Dermis microvascular lymphatic vessel endothelial cell (primary cell): ENCODE measurements at regions not wholly inside any gene's neighbourhood (a gene's known extent, or its start where the extent isn't known, plus 50 kb on each side); places are given as distances from the start of the nearest gene placed in this dataset.

Source experiments
- DNase-seq, 2 donors: peaks; one replicate each; pipeline versions ENCODE4 v3.0.0 to v3.0.0-alpha.2; 2010; ENCODE audit warnings: low read depth in 2 of 2

DNA sequence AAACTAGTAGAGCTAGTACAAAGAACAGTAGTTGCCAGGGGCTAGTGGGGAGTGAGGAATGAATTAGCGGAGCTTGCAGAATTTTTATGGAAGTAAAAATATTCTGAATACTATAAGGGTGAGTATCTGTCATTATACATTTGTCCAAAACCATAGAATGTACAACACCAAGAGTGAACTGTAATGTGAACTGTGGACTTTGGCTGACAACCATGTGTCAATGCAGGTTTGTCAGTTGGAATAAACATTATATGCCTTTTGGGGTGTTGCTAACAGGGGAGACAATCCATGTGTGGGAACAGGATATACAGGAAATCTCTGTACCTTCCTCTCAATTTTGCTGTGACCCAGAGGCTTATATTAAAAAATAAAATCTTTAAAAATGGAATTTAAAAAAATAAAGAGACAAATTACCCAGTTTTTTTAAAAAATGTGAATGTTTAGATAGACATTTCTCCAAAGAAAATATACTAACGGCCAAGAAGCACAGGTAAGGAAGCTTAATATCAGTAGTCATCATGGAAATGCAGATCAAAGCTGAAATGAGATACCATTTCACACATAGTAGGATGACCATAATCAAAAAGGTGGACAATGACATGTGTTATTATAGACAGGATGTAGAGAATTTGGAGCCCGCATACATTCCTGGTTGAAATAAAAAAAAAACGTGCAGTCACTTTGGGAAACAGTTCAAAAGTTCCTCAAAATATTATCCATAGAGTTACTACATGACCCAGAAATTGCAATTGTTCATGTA is 899.8 kb downstream of the RAB28 start:
- DNase-seq, result peak; percentile 62 to 73

DNA sequence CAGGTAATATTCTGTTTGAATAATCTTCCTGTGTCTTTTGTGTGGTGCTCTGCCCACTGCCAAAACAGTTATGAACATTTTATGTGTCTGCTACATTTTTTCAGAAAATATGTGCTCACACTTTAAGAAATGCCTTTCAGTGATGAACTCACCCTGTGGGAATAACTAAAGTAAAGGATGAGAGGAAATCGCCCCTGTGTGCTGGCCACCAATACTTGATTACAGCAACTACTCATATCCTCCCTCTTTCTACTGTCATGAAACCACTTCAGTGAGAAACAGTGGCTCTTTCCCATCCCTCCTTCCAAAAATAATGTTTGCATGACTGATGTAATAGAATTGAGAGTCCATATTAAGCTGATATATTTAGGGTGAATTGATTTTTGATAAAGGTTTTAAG is 900.9 kb downstream of the RAB28 start:
- peak; percentile 45 to 70 for DNase-seq

DNA sequence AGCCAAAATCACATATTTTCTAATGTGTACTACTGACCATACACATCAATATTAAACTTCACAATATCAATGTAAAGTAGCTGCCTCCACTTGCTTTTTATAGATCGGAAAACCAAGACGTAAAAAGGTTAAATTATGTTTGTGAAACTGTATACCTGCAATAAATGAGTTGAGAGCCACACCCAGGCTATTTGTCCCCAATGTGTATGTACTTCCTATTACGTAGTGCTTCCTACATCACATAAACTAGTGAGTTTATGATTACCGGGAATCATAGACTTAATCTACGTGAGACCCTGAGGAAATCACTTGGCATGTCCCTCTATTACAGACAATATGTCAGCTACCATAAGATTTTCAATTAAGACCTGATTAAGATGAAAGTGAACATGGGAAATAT is 903.4 kb downstream of the RAB28 start:
- DNase-seq, result no peak

DNA sequence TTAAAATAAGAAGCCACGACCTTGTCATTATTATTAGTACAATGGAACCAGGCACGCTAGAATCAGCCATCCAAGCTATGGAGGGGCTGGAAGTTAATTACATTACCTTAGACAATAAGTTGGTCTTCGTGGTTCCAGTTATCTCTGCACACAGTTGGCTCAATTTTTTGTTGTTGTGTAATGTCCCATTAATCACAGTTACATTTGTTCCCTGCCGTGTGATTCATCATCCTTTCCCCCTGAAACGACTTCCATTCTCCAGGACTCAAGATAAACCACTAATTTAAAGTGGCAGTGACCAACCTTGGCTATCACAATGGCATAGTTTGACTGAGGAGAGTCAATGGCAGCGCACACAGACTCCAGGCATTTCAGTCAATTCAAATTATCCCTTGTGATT is 905.0 kb downstream of the RAB28 start:
- peak; percentile 51 to 55 for DNase-seq

DNA sequence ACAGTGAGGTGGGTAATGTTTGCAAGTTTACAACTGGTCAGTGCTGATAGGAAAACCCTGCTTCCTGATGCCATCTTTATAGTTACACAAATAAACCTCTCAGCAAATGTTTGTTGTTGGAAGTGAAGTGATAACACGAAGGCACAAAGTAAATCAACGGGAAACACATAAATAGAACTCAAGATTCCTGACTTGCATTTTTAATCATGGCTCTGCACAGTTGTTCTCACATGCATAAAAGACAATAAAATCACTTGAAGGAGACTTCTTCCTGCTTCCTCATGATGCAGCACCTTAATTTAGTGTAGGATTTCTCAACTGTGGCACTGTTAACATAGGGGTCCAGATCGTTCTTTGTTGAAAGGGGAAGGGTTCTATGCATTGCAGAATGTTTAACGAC is 907.7 kb downstream of the RAB28 start:
- peak in 1 of 2 donors; percentile 3 for DNase-seq

DNA sequence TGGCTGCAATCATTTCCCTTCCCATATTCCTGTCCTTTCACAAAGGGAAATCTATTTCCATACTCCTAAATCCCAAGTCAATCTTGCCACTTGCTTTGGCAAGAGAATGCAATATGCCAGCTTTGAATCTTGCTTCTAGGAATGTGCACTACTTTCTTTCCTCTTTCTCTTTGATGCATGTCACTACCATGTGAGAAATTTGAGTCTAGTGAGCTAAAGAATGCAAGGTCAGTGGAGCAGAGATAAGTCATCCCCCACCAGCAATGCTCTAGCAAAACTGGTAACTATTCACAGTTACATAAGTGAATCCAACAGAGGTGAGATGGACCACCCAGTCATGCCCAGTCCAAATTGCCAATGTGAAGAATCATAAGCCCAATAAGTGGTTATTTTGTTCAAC is 910.4 kb downstream of the RAB28 start:
- no peak for DNase-seq

DNA sequence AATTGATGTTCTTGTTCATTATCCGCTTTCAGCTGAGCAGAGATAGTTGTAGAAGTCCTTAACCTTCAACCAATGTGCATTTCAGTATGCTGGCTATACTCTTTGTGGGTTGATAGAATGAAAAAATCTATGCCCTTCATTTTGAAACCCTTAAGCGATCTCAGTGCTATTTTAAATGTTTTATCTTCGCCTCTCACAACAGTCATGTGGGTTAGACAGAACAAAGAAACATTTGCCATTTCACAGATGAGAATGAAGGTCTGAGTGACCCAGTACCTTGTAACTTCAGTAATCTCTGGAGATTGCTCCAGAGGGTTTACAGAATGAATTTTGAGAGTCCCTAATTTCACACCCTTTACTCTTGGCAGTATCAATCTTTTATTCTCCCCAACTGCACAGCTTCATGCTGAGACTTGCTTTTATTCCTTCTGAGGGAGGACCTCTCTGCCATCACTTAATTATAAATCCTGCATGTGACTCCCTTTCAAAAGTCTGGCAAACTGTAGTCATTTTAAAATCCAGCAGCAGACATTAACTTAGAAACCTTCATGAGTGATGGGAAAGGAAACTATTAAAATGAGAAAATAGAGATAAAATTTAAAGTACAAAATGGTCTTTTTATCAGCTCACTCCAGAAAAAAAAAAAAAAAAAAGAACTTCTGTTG is 921.5 kb downstream of the RAB28 start:
- DNase-seq, result no peak

DNA sequence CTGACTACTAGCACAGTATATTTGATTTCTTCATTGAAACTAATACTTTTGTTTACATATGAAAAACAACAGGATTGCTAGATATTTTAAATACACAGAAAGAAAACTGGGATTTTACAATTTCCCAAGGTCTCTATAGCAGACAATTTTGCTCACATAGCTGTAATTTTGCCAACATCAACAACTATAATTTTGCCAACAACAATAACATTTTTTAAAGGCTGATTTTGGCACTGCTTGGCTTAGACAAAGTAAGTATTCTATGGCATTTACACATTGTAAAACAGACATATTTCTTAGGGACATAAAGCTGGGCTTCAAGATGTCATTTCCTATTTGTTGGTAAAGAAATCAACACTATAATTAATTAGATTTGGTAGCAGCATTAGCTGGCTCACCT is 922.1 kb downstream of the RAB28 start:
- peak; percentile 42 to 63 for DNase-seq

DNA sequence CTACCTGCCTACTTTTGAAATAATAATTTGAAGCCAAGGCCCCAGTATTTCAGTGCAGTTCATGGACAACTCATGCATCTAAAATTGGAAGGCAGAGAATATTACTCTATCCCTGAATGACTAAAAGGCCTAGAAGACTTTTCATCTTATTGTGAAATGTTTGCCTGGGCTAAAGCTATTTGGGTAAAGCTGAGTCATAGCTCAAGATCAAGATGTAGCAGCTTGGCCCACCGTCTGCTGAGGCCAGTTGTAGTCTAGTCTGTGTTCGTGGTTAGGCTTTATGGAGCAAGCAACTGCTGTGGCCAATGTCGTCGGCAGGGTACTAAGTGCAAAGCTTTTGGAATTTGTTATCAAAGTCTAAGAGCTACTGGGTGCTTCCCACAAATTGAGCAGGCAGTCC is 929.1 kb downstream of the RAB28 start:
- DNase-seq, result no peak

DNA sequence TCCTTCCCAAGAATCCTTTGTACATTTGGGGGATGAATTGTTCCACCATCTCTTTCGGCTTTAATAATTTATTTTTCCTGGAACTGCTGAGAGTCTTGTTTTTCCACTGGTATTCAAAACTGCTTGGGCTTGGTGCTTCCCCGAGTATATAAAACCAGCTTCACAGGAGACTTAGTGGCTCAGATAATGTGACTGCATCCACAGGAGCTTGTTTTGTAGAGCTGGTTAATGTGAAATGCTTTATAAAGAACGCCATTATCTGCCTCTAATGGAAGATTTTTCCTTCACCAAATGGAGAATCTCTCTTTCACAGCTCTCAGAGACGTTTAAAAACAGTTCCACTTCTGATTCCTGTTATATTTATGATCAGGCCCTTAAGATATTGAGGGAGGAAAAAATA is 935.5 kb downstream of the RAB28 start:
- no peak for DNase-seq

DNA sequence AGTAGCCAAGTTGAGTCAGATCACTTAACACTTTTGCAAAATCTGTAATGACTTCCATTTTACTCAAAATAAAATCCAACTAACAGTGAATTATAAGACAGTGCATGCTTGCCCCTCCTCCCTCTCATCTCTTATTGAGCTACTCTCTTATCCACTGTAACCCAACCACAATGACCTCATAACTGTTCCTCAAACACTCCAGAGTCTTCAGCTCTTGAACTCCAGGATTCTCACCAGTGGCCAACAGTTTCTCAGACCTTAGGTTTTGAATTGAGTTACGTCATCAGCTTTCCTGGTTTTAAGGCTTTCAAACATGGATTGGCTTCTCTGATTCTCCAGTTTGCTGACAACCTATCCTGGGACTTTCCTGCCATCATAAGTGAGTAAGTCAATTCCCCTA is 938.3 kb downstream of the RAB28 start:
- DNase-seq, result no peak

DNA sequence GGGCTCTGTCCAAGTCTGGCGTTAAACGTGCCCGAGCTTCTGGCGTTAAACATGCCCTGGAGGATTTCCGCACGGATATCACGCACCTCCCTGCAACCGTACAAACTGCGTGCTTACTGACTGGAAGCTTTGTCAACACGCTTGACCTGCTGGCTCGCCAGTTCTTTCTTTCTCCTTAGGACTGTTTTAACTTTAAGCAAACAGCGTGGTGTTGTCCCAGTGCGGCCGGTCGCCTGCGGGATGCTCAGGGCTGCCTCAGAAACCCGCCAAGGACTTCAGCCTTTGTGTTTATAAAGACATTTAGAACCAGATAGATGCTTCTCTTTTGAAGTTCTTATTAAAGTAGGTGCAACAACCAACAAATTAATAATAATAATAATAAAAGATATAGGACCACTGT is 946.0 kb downstream of the RAB28 start:
- no peak for DNase-seq

DNA sequence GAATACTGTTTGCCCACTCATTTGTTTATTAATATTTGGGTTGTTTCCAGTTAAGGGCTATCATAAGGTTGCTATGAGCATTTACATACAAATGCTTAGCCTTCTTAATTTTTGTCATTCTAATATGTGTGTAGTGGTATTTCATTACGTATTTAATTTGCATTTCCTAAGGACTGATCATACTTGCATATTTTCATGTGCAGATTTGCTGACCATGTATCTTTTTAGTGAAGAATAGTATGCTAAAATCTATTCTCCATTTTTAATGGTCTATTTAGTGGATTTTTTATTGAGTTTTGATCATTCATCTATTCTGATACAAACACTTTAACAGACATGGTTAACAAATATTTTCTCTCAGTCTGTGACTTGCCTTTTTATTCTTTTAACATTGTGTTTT is 949.5 kb downstream of the RAB28 start:
- no peak for DNase-seq

DNA sequence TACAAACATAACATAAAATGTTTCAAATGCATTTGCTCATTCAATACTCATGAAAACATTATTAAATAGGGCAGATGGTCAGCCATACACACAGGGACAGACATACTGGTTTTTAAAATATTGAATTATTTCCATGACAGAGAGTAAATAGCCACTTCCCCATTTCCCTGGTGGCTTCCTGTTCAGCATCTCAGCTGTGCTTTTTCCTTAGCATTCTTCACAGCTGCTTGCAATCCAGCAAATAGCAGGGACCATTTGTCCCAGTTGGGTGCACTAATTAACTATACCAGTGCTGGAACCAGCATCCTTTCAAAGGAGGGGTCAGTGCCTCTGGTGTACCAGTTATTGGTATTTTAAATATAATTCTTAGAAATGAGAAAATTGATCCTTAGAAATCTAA is 964.7 kb downstream of the RAB28 start:
- DNase-seq, result no peak

DNA sequence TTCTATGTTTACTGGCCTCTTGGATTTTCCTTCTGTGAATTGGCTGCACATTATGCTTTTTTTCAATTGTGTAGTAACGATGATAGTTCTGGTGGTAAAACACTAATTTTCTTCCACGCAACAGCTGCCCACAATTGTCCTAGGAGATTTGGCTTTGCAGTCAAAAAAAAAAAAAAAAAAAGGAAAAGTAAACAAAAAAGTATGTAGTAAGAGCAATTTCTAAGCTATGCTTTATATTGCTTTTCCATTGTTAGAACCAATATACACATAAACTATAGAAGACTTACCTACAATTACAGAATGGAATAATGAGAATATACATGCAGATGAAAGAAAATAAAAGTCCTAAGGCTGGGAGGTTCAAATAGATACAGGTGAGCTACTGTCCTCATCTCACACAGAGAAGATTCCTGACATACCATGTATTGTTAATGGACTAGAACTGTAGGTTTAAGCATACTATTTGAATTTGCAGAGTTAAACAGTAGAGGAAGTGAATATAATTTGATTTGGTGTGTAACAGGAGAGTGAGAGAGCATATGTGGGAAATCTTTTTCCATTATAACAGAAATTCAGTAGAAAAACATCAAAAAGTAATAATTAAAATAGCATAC is 976.2 kb downstream of the RAB28 start:
- DNase-seq, result no peak

DNA sequence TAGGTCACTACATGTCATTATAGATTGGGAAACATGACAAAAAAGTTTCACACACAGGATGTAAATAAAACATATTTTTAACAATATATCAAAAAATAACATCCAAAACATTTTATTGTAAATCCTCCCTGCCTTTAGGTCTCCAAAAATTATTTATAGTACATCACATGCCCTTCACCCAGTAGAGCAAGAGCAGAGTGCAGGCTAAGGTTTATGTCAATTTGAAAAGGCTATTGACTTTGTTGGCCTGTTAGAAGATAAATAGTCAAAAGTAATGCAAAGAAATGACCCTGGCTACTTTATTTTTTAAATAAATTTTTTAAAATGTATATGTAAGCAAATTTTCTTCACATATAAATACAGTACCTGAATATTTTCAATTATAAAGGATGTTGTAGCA is 983.7 kb downstream of the RAB28 start:
- DNase-seq, result no peak

DNA sequence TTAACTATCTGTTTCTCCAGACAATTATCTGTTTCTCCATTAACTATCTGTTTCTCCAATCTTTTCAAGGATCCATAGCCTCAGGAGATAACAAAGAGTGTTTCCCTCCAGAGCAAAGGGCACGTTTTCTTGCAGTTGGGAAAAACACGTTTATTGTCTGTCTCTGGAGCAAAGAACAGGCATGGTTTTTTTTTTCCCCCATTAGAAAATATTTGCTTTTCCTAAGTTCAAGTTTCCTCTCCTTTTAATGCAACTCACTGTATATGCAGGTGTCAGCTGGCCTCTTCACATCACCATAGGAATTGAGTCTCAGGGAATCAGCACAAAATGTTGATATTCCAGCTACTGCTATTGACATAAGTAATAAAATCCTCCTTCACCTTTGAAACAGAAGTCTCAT is 984.4 kb downstream of the RAB28 start:
- no peak for DNase-seq

DNA sequence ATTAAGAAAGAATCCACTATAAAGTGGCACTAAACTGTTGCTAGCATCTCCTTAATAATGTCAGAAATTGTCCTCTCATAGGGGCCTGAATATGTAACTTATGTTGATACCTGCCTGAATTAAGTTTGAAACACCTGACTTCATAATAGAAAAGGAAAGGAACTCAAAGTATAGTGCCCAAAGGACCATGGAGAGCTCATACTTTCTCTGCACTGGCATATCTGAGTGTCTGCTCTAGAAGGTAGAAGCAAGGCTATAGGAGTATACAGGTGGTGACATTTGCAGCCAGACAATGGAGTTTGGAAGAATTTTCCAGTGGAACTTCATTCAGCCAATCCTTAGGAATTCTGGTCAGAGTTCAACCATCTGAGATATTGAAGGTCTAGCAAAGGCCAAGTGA is 988.9 kb downstream of the RAB28 start:
- no peak for DNase-seq

DNA sequence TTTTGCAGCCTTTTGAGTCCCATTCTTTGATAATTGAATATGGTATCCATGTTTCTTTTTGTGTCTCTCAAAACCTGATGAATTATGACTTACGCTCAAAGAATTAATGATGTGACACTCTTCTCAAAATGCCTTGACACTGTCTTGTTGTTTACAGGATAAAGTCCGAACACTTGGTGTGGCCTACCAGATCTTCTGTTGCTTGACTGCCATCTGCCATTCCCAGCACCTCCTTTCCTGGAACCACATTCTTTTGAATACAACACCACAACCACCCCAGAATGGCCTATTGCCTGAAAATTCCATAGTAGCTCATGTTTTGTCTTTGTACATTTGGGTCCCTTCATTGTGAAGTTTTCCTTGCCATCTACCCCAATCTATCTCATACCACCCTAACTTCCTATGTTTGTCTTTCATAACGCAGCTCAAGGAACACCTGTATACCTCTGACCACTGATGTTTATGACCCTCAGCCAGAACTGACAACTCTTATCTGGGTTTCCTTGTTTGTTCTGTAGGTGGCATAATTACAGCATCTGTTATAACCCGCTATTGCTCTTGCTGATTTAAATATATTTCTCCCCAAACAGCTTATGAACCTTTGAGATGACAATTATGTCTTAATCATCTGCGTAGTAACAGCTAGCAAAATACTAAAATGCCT is 991.3 kb downstream of the RAB28 start:
- no peak for DNase-seq

DNA sequence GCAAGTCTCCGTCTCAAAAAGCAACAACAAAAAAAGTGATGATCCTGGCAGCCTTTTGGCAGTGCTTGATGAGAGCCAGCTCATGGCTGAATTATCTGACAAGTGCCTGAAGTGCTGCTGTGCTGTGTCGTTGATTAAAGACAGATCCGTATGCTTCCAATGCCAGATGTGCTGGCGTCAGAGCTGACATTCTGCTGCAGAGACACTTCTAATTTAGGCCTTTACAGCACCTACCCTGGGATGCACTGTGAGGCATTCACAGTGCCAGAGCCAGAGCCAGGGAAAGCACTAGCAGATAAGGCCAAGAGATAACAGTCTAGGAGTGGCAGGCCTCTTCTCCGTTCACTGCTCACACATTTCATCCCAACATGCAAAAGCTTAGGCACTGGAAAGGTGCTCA is 995.5 kb downstream of the RAB28 start:
- DNase-seq, result no peak

DNA sequence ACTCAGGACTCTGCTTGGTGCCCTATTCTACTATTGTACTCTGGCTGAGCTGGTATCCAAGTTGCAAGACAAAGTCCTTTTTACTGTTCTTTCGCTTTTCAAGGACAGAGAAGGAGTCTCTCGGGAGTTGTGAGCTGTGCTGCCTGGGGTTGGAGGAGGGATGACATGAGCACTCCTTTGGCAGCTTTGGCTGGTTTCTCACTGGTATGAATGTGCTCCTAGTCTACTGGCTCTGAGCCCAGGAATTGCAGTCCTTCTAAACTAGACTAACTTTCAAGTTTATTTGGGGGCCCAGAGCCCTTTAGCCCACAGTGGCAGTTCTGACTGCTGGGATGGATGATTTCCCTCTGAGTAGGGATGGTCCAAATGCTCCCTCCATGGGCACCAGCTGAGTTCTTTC is 997.1 kb downstream of the RAB28 start:
- no peak for DNase-seq

DNA sequence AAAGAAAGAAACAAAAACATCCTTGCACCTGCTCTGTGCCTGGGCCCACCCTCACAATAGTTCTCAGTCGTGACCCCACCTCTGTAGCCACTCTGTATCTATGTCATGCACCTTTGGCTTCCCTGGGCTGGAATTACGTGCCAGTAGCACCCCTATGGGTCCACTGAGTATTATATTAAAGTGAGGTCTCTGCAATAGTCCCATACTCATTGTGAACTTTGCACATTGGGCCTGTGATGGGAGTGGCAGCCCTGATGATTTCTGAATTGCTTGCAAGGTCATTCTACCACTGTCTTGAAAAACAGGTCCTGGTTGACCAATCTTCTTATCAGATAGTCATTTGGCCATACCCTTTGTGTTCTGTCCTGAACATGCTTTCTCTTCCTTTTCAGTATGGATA is 1012.1 kb downstream of the RAB28 start:
- DNase-seq, result no peak

DNA sequence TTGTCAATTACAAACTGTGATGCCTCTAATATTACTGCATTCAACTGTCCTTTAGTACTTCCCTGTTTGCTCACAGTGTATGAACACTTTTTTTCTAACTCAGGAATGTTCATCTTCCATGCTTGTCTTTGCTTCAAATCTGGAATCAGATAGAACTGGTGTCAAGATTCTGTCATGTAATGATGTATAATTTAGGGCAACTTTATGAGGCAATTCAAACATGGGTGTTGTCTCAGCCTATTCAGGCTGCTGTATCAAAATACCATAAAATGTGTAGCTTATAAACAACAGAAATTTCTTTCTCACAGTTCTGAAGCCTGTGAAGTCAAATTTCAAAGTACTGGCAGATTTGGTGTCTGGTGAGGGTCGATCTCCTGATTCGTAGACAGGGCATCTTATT is 1012.9 kb downstream of the RAB28 start:
- DNase-seq, result no peak
